H1 (cell line): ENCODE measurements at regions not wholly inside any gene's neighbourhood (a gene's known extent, or its start where the extent isn't known, plus 50 kb on each side); places are given as distances from the start of the nearest gene placed in this dataset.

Experiments used
- CTCF ChIA-PET: fragments of 300-600 bp; sonication (Branson Sonifier 250); formaldehyde crosslinking; loops from one replicate; lab custom pipeline; 2021; ENCODE audit not compliant: partially characterized antibody; lab: Charles Lee
- POLR2A ChIA-PET: fragments of 300-600 bp; sonication (Branson Sonifier 250); formaldehyde crosslinking; loops from one replicate; lab custom pipeline; 2021; ENCODE audit warnings: inconsistent platforms; ENCODE audit not compliant: partially characterized antibody; lab: Charles Lee
- DNase-seq, 2 experiments: peaks; one replicate each; pipeline versions ENCODE4 v3.0.0 to v3.0.0-alpha.2; 2010 to 2022; ENCODE audit warnings: low spot score in 2 of 2, low read depth in 1 of 2, mixed read lengths in 1 of 2
- FAIRE-seq: peaks from 2 replicates; lab custom pipeline; 2011; peaks lifted over from hg19 to GRCh38; lab: Jason Lieb, UNC
- H2AFZ ChIP-seq: 2 replicates; pipeline ENCODE4 v1.8.1; 2012; ENCODE audit warnings: low read length, inconsistent platforms
- H2AK5ac ChIP-seq: 2 replicates; pipeline ENCODE4 v1.6.1; 2013; ENCODE audit warnings: low read depth, low read length
- H2BK120ac ChIP-seq: replicated peaks from 2 replicates; pipeline ENCODE3; 2013; ENCODE audit warnings: low read depth, low read length, inconsistent platforms
- H2BK12ac ChIP-seq: 2 replicates; pipeline ENCODE4 v1.6.1; 2013; ENCODE audit warnings: low read depth, low read length
- H2BK15ac ChIP-seq: 2 replicates; pipeline ENCODE4 v1.6.1; 2013; ENCODE audit warnings: low read length
- H2BK20ac ChIP-seq: 2 replicates; pipeline ENCODE4 v1.6.1; 2013; ENCODE audit warnings: low read length
- H2BK5ac ChIP-seq: 2 replicates; pipeline ENCODE4 v1.6.1; 2013; ENCODE audit warnings: low read depth, low read length
- H3K14ac ChIP-seq: 2 replicates; pipeline ENCODE4 v1.6.1; 2013; ENCODE audit warnings: inconsistent platforms; ENCODE audit not compliant: insufficient read length
- H3K18ac ChIP-seq: 2 replicates; pipeline ENCODE4 v1.6.1; 2013; ENCODE audit warnings: low read length; ENCODE audit errors: extremely low read depth
- H3K23ac ChIP-seq: 2 replicates; pipeline ENCODE4 v1.6.1; 2013; ENCODE audit warnings: inconsistent platforms; ENCODE audit not compliant: insufficient read length
- H3K23me2 ChIP-seq: 2 replicates; pipeline ENCODE4 v1.6.1; 2013; ENCODE audit warnings: low read depth, low read length
- H3K27ac ChIP-seq: 2 replicates; pipeline ENCODE4 v1.6.1; 2011; ENCODE audit warnings: low read depth, low read length, inconsistent platforms
- H3K27me3 ChIP-seq, 4 experiments: replicated peaks in 1 of 4; 1 replicate in 1 of 4; 2 replicates in 3 of 4; pipeline versions ENCODE4 v1.6.1 to v1.8.1; 2011 to 2013; ENCODE audit warnings: low read length in 3 of 4, mild to moderate bottlenecking in 3 of 4, inconsistent platforms in 2 of 4, mixed read lengths in 2 of 4, moderate library complexity in 1 of 4; ENCODE audit not compliant: control insufficient read depth in 3 of 4, insufficient read depth in 3 of 4; ENCODE audit errors: extremely low read depth in 1 of 4
- H3K36me3 ChIP-seq, 4 experiments: 2 replicates each; pipeline versions ENCODE4 v1.6.1 to v1.8.1; 2011 to 2013; ENCODE audit warnings: mild to moderate bottlenecking in 4 of 4, low read length in 3 of 4, moderate library complexity in 2 of 4, control low read depth in 1 of 4, inconsistent platforms in 1 of 4; ENCODE audit not compliant: insufficient read depth in 4 of 4, control insufficient read depth in 2 of 4
- H3K4ac ChIP-seq: replicated peaks from 2 replicates; pipeline ENCODE3; 2013; ENCODE audit warnings: low read length, low read depth, mixed read lengths, inconsistent platforms; ENCODE audit not compliant: insufficient read length
- H3K4me1 ChIP-seq, 4 experiments: replicated peaks in 1 of 4; 1 replicate in 1 of 4; 2 replicates in 3 of 4; pipeline versions ENCODE4 v1.6.1 to v1.8.1; 2011 to 2013; ENCODE audit warnings: low read length in 3 of 4, inconsistent platforms in 2 of 4, mixed read lengths in 1 of 4; ENCODE audit not compliant: insufficient read depth in 4 of 4, control insufficient read depth in 3 of 4
- H3K4me2 ChIP-seq, 2 experiments: 2 replicates each; pipeline versions ENCODE4 v1.6.1 to v1.8.1; 2011 to 2013; ENCODE audit warnings: low read depth in 2 of 2, low read length in 2 of 2, control low read depth in 1 of 2, inconsistent platforms in 1 of 2, mild to moderate bottlenecking in 1 of 2; ENCODE audit not compliant: insufficient read depth in 1 of 2
- H3K4me3 ChIP-seq, 4 experiments: fragments of 200-600, 300-600 bp in 1 of 4; sonication (generic), shearing (Covaris generic), sonication (Bioruptor Twin) in 1 of 4; 2 replicates each; pipeline versions ENCODE4 v1.5.1 to v1.8.1; 2011 to 2016; ENCODE audit warnings: low read length in 4 of 4, low read depth in 3 of 4, control low read depth in 2 of 4, inconsistent platforms in 2 of 4, mild to moderate bottlenecking in 2 of 4, mixed read lengths in 1 of 4, moderate library complexity in 1 of 4; ENCODE audit not compliant: insufficient read depth in 2 of 4; ENCODE audit errors: extremely low read depth in 1 of 4
- H3K56ac ChIP-seq: replicated peaks from 2 replicates; pipeline ENCODE3; 2013; ENCODE audit warnings: low read depth, mild to moderate bottlenecking, mixed read lengths, low read length, inconsistent platforms; ENCODE audit not compliant: insufficient read length
- H3K79me1 ChIP-seq: 2 replicates; pipeline ENCODE4 v1.6.1; 2013; ENCODE audit warnings: low read depth, low read length, control low read depth
- H3K79me2 ChIP-seq, 2 experiments: 2 replicates each; pipeline versions ENCODE4 v1.6.1 to v1.8.1; 2012 to 2013; ENCODE audit warnings: low read length in 2 of 2, mild to moderate bottlenecking in 2 of 2, inconsistent platforms in 1 of 2; ENCODE audit not compliant: insufficient read depth in 2 of 2, control insufficient read depth in 1 of 2
- H3K9ac ChIP-seq, 4 experiments: replicated peaks in 1 of 4; 1 replicate in 1 of 4; 2 replicates in 3 of 4; pipeline versions ENCODE4 v1.6.1 to v1.8.1; 2011 to 2013; ENCODE audit warnings: low read depth in 3 of 4, low read length in 3 of 4, control low read depth in 2 of 4, mild to moderate bottlenecking in 2 of 4, moderate library complexity in 2 of 4, inconsistent platforms in 1 of 4; ENCODE audit errors: extremely low read depth in 1 of 4
- H3K9me3 ChIP-seq, 2 experiments: 2 replicates each; pipeline versions ENCODE4 v1.6.1 to v1.8.1; 2012 to 2013; ENCODE audit warnings: mild to moderate bottlenecking in 2 of 2, moderate library complexity in 2 of 2, control low read depth in 1 of 2, inconsistent platforms in 1 of 2, low read depth in 1 of 2, low read length in 1 of 2, mixed read lengths in 1 of 2; ENCODE audit not compliant: insufficient read depth in 2 of 2
- H4K20me1 ChIP-seq, 2 experiments: replicated peaks in 1 of 2; 2 replicates each; pipeline versions ENCODE3 to v1.8.1; 2011 to 2013; ENCODE audit warnings: inconsistent platforms in 2 of 2, low read length in 2 of 2, mild to moderate bottlenecking in 1 of 2; ENCODE audit not compliant: insufficient read depth in 2 of 2, control insufficient read depth in 1 of 2
- H4K5ac ChIP-seq: 2 replicates; pipeline ENCODE4 v1.6.1; 2013; ENCODE audit warnings: low read length, low read depth, mixed read lengths, inconsistent platforms; ENCODE audit not compliant: insufficient read length
- H4K8ac ChIP-seq: 2 replicates; pipeline ENCODE4 v1.8.0; 2013; ENCODE audit warnings: mild to moderate bottlenecking, moderate library complexity, low read length, inconsistent platforms; ENCODE audit not compliant: insufficient read depth; ENCODE audit errors: extremely low read depth
- H4K91ac ChIP-seq: replicated peaks from 2 replicates; pipeline ENCODE3; 2013; ENCODE audit warnings: low read length, mixed read lengths, inconsistent platforms; ENCODE audit not compliant: insufficient read length
- BACH1 ChIP-seq: IDR thresholded peaks from 2 replicates; pipeline ENCODE4 v1.6.1; 2012; ENCODE audit warnings: low read length, improper control_type of control experiment
- EZH2 ChIP-seq: fragments of 200-600 bp; sonication (generic); IDR thresholded peaks from 2 replicates; pipeline ENCODE4 v1.7.1; 2012; ENCODE audit warnings: low read depth, mild to moderate bottlenecking, moderate library complexity, low read length, inconsistent platforms; ENCODE audit not compliant: severe bottlenecking
- HDAC2 ChIP-seq, 2 experiments: fragments of 300-600 bp in 1 of 2; sonication (generic) in 1 of 2; IDR thresholded peaks; 2 replicates each; pipeline ENCODE4 v1.6.1; 2011 to 2012; ENCODE audit warnings: low read depth in 2 of 2, low read length in 2 of 2, mild to moderate bottlenecking in 2 of 2, moderate library complexity in 2 of 2, borderline replicate concordance in 1 of 2, inconsistent platforms in 1 of 2
- HDAC6 ChIP-seq: IDR thresholded peaks from one replicate; pipeline ENCODE4 v1.7.1; 2012; ENCODE audit warnings: low read depth, mild to moderate bottlenecking, inconsistent platforms, low read length, moderate library complexity
- JUND ChIP-seq: IDR thresholded peaks from 2 replicates; pipeline ENCODE4 v1.6.1; 2011; ENCODE audit warnings: mild to moderate bottlenecking, improper control_type of control experiment, low read length
- KDM5A ChIP-seq: fragments of 200-600 bp; IDR thresholded peaks from 2 replicates; pipeline ENCODE4 v1.7.1; 2012; ENCODE audit warnings: mild to moderate bottlenecking, low read length, inconsistent platforms, mixed read lengths
- MAFK ChIP-seq: IDR thresholded peaks from 2 replicates; pipeline ENCODE4 v1.6.1; 2012; ENCODE audit warnings: low read depth, mild to moderate bottlenecking, improper control_type of control experiment, low read length
- POLR2A ChIP-seq, 2 experiments: IDR thresholded peaks; 1 replicate in 1 of 2; 2 replicates in 1 of 2; pipeline ENCODE4 v1.6.1; 2011; ENCODE audit warnings: low read depth in 2 of 2, low read length in 2 of 2, mild to moderate bottlenecking in 2 of 2; ENCODE audit errors: control extremely low read depth in 1 of 2
- RFX5 ChIP-seq: IDR thresholded peaks from 2 replicates; pipeline ENCODE4 v1.6.1; 2011; ENCODE audit warnings: low read depth, low read length, improper control_type of control experiment, borderline replicate concordance
- RNF2 ChIP-seq: fragments of 200-900, 300-1000 bp; sonication (generic); IDR thresholded peaks from 2 replicates; pipeline ENCODE4 v1.7.1; 2016; ENCODE audit warnings: borderline replicate concordance, low read depth, mild to moderate bottlenecking, antibody characterized with exemption, low read length; ENCODE audit not compliant: poor library complexity, severe bottlenecking; ENCODE audit errors: missing control alignments
- WGBS, 2 experiments: shearing (Covaris generic) in 1 of 2; methylation state at CpG; one replicate each; pipeline versions ENCODE4 v1.1.6 to v1.1.7; 2013 to 2015; ENCODE audit warnings: low lambda C conversion rate in 2 of 2, mixed read lengths in 2 of 2, inconsistent platforms in 1 of 2, low coverage in 1 of 2, missing lambda C conversion rate in 1 of 2; ENCODE audit not compliant: insufficient replicate concordance in 2 of 2, insufficient coverage in 1 of 2, insufficient read length in 1 of 2; ENCODE audit errors: extremely low coverage in 1 of 2, missing lambda C conversion rate in 1 of 2; 5-methylcytosine and 5-hydroxymethylcytosine counted together

DNA sequence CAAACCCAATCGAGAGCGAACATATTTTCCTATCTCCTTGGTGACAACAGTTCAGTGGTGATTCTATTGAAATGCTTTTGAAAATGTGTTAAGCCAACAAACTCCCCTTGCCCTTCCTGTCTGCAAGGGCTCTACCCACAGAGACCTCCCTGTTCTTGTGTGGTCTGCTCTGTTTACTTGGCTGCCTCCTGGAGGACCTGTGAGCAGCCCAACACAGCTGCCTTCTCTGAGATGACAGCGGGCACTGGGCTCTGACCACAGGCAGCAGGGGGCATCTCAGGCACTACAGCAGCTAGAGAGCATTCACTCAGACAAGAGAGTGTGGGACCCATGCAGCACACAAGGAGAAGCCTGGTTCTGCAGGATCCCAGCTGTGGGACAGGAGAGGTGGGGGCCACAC is 416.4 kb downstream of the TCERG1L start:
- H4K5ac ChIP-seq: no peak overlapping the region
- no peak overlapping the region for H3K23ac ChIP-seq
- no peaks in the 10 kb centered on the region for H3K79me1 ChIP-seq
- H4K20me1 ChIP-seq: no peaks in the 10 kb centered on the region
- H2AK5ac ChIP-seq: no peak overlapping the region
- H3K14ac ChIP-seq: no peak overlapping the region
- H2BK120ac ChIP-seq: no peak overlapping the region
- POLR2A ChIA-PET: no interaction called here
- no peak overlapping the region for H3K56ac ChIP-seq
- FAIRE-seq (no peak), DNase-seq (no peak)
- H3K4me3 ChIP-seq: no peak overlapping the region
- H3K9ac ChIP-seq: no peak overlapping the region
- no peak overlapping the region for H4K8ac ChIP-seq
- H3K18ac ChIP-seq: no peak overlapping the region
- no peak overlapping the region for H2BK20ac ChIP-seq
- no peaks in the 10 kb centered on the region for H3K79me2 ChIP-seq
- CTCF ChIA-PET: interaction anchor here (1.1 to 1.7 kb wide), 4 partner anchors 41 to 558 kb away, joined by 3 to 6 read pairs (median 4); no protein-coding TSS in a partner anchor
- H3K23me2 ChIP-seq: no peaks in the 10 kb centered on the region; the same call in 1 of the 2 replicates
- H4K91ac ChIP-seq: no peak overlapping the region
- no peak overlapping the region for H2BK12ac ChIP-seq
- no peak overlapping the region for H2AFZ ChIP-seq
- no peaks in the 10 kb centered on the region for H3K27me3 ChIP-seq
- H3K4me1 ChIP-seq: no peaks in the 10 kb centered on the region; a peak in 1 of 7 replicates
- 83% methylated on average over 3 of the region's 3 CpGs; no CpG with 5 or more reads in 1 of the 2 experiments for WGBS, 2 experiments
- no peak overlapping the region for H2BK15ac ChIP-seq
- TF ChIP-seq RFX5 (no peak), HDAC2 (IDR thresholded peaks at IDR 0.05; ENCODE audit: borderline replicate concordance in 1 of 2, low read depth in 2 of 2, low read length in 2 of 2) (no peak), POLR2A (IDR thresholded peaks at IDR 0.05; ENCODE audit: control extremely low read depth in 1 of 2, low read depth in 2 of 2, low read length in 2 of 2) (no peak), JUND (no peak), EZH2 (no peak), MAFK (no peak), BACH1 (no peak), KDM5A (no peak), HDAC6 (no peak), RNF2 (no peak)
- TF ChIP-seq, all 59 proteins: peak for 0
- Histone ChIP-seq H3K36me3 (no peaks in the 10 kb centered on the region), H3K27ac (no peak overlapping the region), H2BK5ac (no peak overlapping the region), H3K9me3 (no peaks in the 10 kb centered on the region), H3K4ac (no peak overlapping the region), H3K4me2 (no peak overlapping the region)
